ENCODE measurements at regions not wholly inside any gene's neighbourhood (a gene's known extent, or its start where the extent isn't known, plus 50 kb on each side); places are given as distances from the start of the nearest gene placed in this dataset.

GRCh38 chr4:155541716-155542115 is 124.9 kb upstream of the GUCY1A1 start:
- TF ChIP-seq CTCF (conservative IDR thresholded peaks at IDR 0.05; ENCODE audit: low read length): no peak
- no peak for TF ChIP-seq EZH2phosphoT487 (IDR thresholded peaks at IDR 0.05; ENCODE audit: borderline replicate concordance, low read depth, low read length)

Measured in OCI-LY7 (cell line).